Upper lobe of left lung (tissue), 6 donors: ENCODE measurements at regions not wholly inside any gene's neighbourhood (a gene's known extent, or its start where the extent isn't known, plus 50 kb on each side); places are given as distances from the start of the nearest gene placed in this dataset.

Source experiments
- ATAC-seq, 2 donors: fragments of 200-7000 bp; cut with Tn5 transposase; one replicate each; pipeline ENCODE4 v1.9.1; 2022; ENCODE audit warnings: mild to moderate bottlenecking in 2 of 2, moderate library complexity in 2 of 2; ENCODE audit not compliant: low FRiP score in 2 of 2
- DNase-seq, 2 donors: peaks; one replicate each; pipeline ENCODE4 v3.0.0-alpha.2; 2019 to 2020
- H3K27ac ChIP-seq, 4 donors: fragments of 200-600 bp; sonication (generic); one replicate each; pipeline ENCODE4 v1.5.1; 2016 to 2019
- H3K27me3 ChIP-seq, 4 donors: fragments of 200-600 bp; sonication (generic); one replicate each; pipeline ENCODE4 v1.5.1; 2017 to 2019
- H3K36me3 ChIP-seq, 4 donors: fragments of 200-600 bp; sonication (generic); one replicate each; pipeline ENCODE4 v1.5.1; 2016 to 2019
- H3K4me1 ChIP-seq, 4 donors: fragments of 200-600 bp; sonication (generic); one replicate each; pipeline ENCODE4 v1.5.1; 2018 to 2019
- H3K4me3 ChIP-seq, 4 donors: fragments of 200-600 bp; sonication (generic); one replicate each; pipeline ENCODE4 v1.5.1; 2017 to 2019; ENCODE audit warnings: mild to moderate bottlenecking in 2 of 4, moderate library complexity in 1 of 4
- H3K9me3 ChIP-seq, 4 donors: fragments of 200-600 bp; sonication (generic); one replicate each; pipeline ENCODE4 v1.5.1; 2018 to 2019
- CTCF ChIP-seq, 6 experiments: fragments of 450-650 bp in 4 of 6; fragments of 200-600 bp in 2 of 6; sonication (generic) in 2 of 6; IDR thresholded peaks; one replicate each; pipeline ENCODE4 v1.5.1; 2016 to 2019; ENCODE audit warnings: antibody characterized with exemption in 6 of 6
- EP300 ChIP-seq, 4 donors: sonication (generic); formaldehyde crosslinking; IDR thresholded peaks; one replicate each; pipeline ENCODE4 v1.5.1; 2017; ENCODE audit warnings: antibody characterized with exemption in 4 of 4, control low read depth in 2 of 4
- POLR2A ChIP-seq, 4 donors: fragments of 450-650 bp; IDR thresholded peaks; one replicate each; pipeline ENCODE4 v1.5.1; 2016 to 2017; ENCODE audit warnings: antibody characterized with exemption in 4 of 4, mild to moderate bottlenecking in 2 of 4
- POLR2AphosphoS5 ChIP-seq, 2 donors: sonication (generic); formaldehyde crosslinking; IDR thresholded peaks; one replicate each; pipeline ENCODE4 v1.5.1; 2017; ENCODE audit warnings: antibody characterized with exemption in 2 of 2
- WGBS, 2 donors: methylation state at CpG; one replicate each; pipeline ENCODE4 v1.1.5; 2017 to 2018; 5-methylcytosine and 5-hydroxymethylcytosine counted together
- donor health status: DM: no; HTN: no; CAD: no; lungs with moderate emphysema.
- donor health status: DM: no; HTN: yes; CAD: no; lungs with severe emphysema.

- Histone ChIP-seq H3K4me3 (no peak overlapping the region), H3K36me3 (no peaks in the 10 kb centered on the region), H3K27ac (peak overlapping the region; percentile 10 to 50 (median 24)), H3K4me1 (no peaks in the 10 kb centered on the region), H3K9me3 (peaks cover 0 to 9% (median 3%) of the 10 kb centered on the region in 4 donors), H3K27me3 (no peaks in the 10 kb centered on the region)
- TF ChIP-seq CTCF (IDR thresholded peaks at IDR 0.05) (no peak), POLR2A (IDR thresholded peaks at IDR 0.05) (no peak)
- ATAC-seq: no peak
- WGBS, 2 donors: 58 to 60% methylated on average over 3 of the region's 3 CpGs
- no peak for DNase-seq
Observed at GRCh38 chr7:41869596-41869995, 166.7 kb upstream of the INHBA start.

GRCh38 chr7:41869091-41869490 lies 166.2 kb upstream of the INHBA start:
- Histone ChIP-seq H3K4me1 (no peaks in the 10 kb centered on the region), H3K27ac (peak overlapping the region in 1 of 4 donors; percentile 32), H3K9me3 (peaks cover 0 to 9% (median 3%) of the 10 kb centered on the region in 4 donors), H3K27me3 (no peaks in the 10 kb centered on the region), H3K4me3 (no peak overlapping the region), H3K36me3 (no peaks in the 10 kb centered on the region)
- no peak for TF ChIP-seq POLR2AphosphoS5 (IDR thresholded peaks at IDR 0.05)
- TF ChIP-seq CTCF (IDR thresholded peaks at IDR 0.05): no peak
- TF ChIP-seq EP300 (IDR thresholded peaks at IDR 0.05): no peak
- no peak for TF ChIP-seq POLR2A (IDR thresholded peaks at IDR 0.05)
- ATAC-seq (no peak), DNase-seq (no peak)

GRCh38 chr7:41867639-41868280 lies 164.9 kb upstream of the INHBA start:
- H3K9me3 ChIP-seq: peaks cover 0 to 9% (median 3%) of the 10 kb centered on the region in 4 donors
- no peak overlapping the region for H3K4me3 ChIP-seq
- no peak for ATAC-seq
- TF ChIP-seq POLR2A (IDR thresholded peaks at IDR 0.05) (no peak), POLR2AphosphoS5 (IDR thresholded peaks at IDR 0.05) (no peak), CTCF (IDR thresholded peaks at IDR 0.05) (no peak), EP300 (IDR thresholded peaks at IDR 0.05) (no peak)
- 46 to 62% methylated on average over 2 of the region's 2 CpGs for WGBS, 2 donors
- no peak overlapping the region for H3K27ac ChIP-seq
- DNase-seq: no peak
- H3K27me3 ChIP-seq: no peaks in the 10 kb centered on the region
- H3K36me3 ChIP-seq: no peaks in the 10 kb centered on the region
- H3K4me1 ChIP-seq: no peaks in the 10 kb centered on the region

GRCh38 chr7:41862261-41862660 lies 159.4 kb upstream of the INHBA start:
- no peak overlapping the region for H3K27ac ChIP-seq
- TF ChIP-seq CTCF (IDR thresholded peaks at IDR 0.05) (no peak), POLR2A (IDR thresholded peaks at IDR 0.05) (no peak)
- H3K4me3 ChIP-seq: no peak overlapping the region

GRCh38 chr7:41861642-41862041 lies 158.8 kb upstream of the INHBA start:
- WGBS, 2 donors: 38 to 52% methylated on average over 3 of the region's 3 CpGs
- Histone ChIP-seq H3K27me3 (no peaks in the 10 kb centered on the region), H3K27ac (no peak overlapping the region), H3K4me3 (no peak overlapping the region), H3K9me3 (peaks cover 0 to 9% (median 3%) of the 10 kb centered on the region in 4 donors), H3K4me1 (no peaks in the 10 kb centered on the region), H3K36me3 (no peaks in the 10 kb centered on the region)
- ATAC-seq (peak in 1 of 2 donors; percentile 67), DNase-seq (peak in 1 of 2 donors; percentile 33)
- TF ChIP-seq POLR2AphosphoS5 (IDR thresholded peaks at IDR 0.05) (no peak), EP300 (IDR thresholded peaks at IDR 0.05) (no peak)

More at GRCh38 chr7:41862261-41862660, 159.4 kb upstream of the INHBA start:
- Histone ChIP-seq H3K4me1 (no peaks in the 10 kb centered on the region), H3K27me3 (no peaks in the 10 kb centered on the region), H3K36me3 (no peaks in the 10 kb centered on the region), H3K9me3 (peaks cover 0 to 9% (median 3%) of the 10 kb centered on the region in 4 donors)
- ATAC-seq (no peak), DNase-seq (no peak)
- WGBS, 2 donors: 59 to 63% methylated on average over 2 of the region's 2 CpGs
